SK-N-SH (cell line): ENCODE measurements at regions not wholly inside any gene's neighbourhood (a gene's known extent, or its start where the extent isn't known, plus 50 kb on each side); places are given as distances from the start of the nearest gene placed in this dataset.

Source experiments
- CTCF ChIP-seq: fragments of 200-600 bp; sonication (generic); IDR thresholded peaks from 2 replicates; pipeline ENCODE4 v1.6.1; 2017; ENCODE audit warnings: antibody characterized with exemption, mild to moderate bottlenecking, moderate library complexity
- POLR2AphosphoS5 ChIP-seq: IDR thresholded peaks from 2 replicates; pipeline ENCODE4 v1.6.1; 2012; ENCODE audit warnings: low read depth, low read length
- RFX5 ChIP-seq: IDR thresholded peaks from 2 replicates; pipeline ENCODE4 v1.6.1; 2012; ENCODE audit warnings: mild to moderate bottlenecking, improper control_type of control experiment, low read length
- RXRA ChIP-seq: IDR thresholded peaks from 2 replicates; pipeline ENCODE4 v1.4.0; 2012; ENCODE audit warnings: low read depth, mild to moderate bottlenecking, borderline replicate concordance
- SIN3A ChIP-seq: IDR thresholded peaks from 2 replicates; pipeline ENCODE4 v1.6.1; 2012; ENCODE audit warnings: low read depth, mild to moderate bottlenecking, low read length, moderate library complexity, borderline replicate concordance
- TAF1 ChIP-seq: IDR thresholded peaks from 2 replicates; pipeline ENCODE4 v1.6.1; 2012; ENCODE audit warnings: low read depth, mild to moderate bottlenecking, low read length, moderate library complexity, borderline replicate concordance
- YY1 ChIP-seq: IDR thresholded peaks from 2 replicates; pipeline ENCODE4 v1.4.0; 2012; ENCODE audit warnings: low read depth, mild to moderate bottlenecking
- TF ChIP-seq, protein P1 (sequence below): IDR thresholded peaks from 2 replicates; pipeline ENCODE4; 2012

- TF ChIP-seq RFX5 = no peak
- TF ChIP-seq POLR2AphosphoS5 = no peak
- no peak for TF ChIP-seq CTCF
- no peak for TF ChIP-seq RXRA
- TF ChIP-seq TAF1 = no peak
- no peak for TF ChIP-seq SIN3A
- TF ChIP-seq, protein P1, sequence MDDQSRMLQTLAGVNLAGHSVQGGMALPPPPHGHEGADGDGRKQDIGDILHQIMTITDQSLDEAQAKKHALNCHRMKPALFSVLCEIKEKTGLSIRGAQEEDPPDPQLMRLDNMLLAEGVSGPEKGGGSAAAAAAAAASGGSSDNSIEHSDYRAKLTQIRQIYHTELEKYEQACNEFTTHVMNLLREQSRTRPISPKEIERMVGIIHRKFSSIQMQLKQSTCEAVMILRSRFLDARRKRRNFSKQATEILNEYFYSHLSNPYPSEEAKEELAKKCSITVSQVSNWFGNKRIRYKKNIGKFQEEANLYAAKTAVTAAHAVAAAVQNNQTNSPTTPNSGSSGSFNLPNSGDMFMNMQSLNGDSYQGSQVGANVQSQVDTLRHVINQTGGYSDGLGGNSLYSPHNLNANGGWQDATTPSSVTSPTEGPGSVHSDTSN = no peak
- TF ChIP-seq YY1 = no peak
Measured at GRCh38 chr11:24122291-24122690, 374.6 kb upstream of the LUZP2 start.
